ENCODE measurements at regions not wholly inside any gene's neighbourhood (a gene's known extent, or its start where the extent isn't known, plus 50 kb on each side); places are given as distances from the start of the nearest gene placed in this dataset.
"Not testable (repeated sequence)": the region's sequence is repeated elsewhere in the genome, so short reads cannot be mapped to it uniquely, and the experiment has no call there.

DNA sequence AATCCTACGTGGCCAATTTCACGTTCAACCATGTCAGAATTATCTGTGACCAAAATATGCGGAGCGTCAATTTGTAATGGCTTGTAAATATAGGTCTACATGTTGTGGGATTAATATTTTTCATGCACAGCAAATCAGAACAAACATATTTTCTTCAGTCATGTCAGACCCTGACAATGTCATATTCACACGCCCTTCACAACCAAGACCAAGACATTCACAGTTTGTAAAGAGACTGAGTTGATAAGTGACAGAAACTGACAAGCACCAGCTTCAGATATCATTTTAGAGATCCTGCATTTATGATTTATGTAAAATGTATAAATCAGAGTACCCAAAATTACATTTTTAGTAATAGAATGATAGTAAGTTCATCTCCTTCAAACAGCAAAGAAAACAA lies 57.3 kb upstream of the NOVA1 start:
- H3K36me3 ChIP-seq (ENCODE audit: insufficient read depth, insufficient read length, low read length): no peaks in the 10 kb centered on the region
- no peaks in the 10 kb centered on the region for H3K4me1 ChIP-seq (ENCODE audit: insufficient read depth, insufficient read length)
- TF ChIP-seq SUZ12 (IDR thresholded peaks at IDR 0.05; ENCODE audit: extremely low read depth, insufficient read depth, insufficient read length) (no peak), YY1 (IDR thresholded peaks at IDR 0.05; ENCODE audit: insufficient read depth, insufficient read length) (no peak), ZNF274 (IDR thresholded peaks at IDR 0.05; ENCODE audit: low read depth, low read length) (no peak)
- H3K9me3 ChIP-seq (ENCODE audit: insufficient read depth, low read length): no peaks in the 10 kb centered on the region
- H3K9ac ChIP-seq (ENCODE audit: insufficient read length, low read depth): no peak overlapping the region
- no peaks in the 10 kb centered on the region for H3K27me3 ChIP-seq (ENCODE audit: insufficient read depth, insufficient read length)
- H3K4me3 ChIP-seq (ENCODE audit: insufficient read length, low read depth): no peak overlapping the region
- DNase-seq (ENCODE audit: low read depth, low spot score): no peak

DNA sequence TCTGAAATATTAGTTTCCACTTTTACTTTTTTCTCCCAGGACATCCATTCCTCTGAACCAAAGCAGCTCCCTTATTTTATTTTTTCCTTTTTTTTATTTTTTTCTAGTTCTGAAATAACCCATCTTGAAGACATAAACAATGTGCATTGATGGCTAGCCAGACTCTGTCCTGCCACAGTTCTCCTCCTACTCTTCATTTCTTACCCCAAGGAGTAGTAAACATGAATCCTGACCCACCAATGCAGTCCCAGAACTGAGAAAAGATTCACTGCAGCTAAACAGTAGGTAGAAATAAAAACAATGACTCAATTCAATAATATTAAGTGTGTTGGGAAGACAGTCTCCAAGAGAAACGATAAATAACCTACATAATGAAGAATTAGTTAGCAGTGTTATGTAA lies 65.7 kb upstream of the NOVA1 start:
- Histone ChIP-seq H3K27me3 (ENCODE audit: insufficient read depth, insufficient read length) (no peaks in the 10 kb centered on the region), H3K9ac (ENCODE audit: insufficient read length, low read depth) (no peak overlapping the region), H3K4me1 (ENCODE audit: insufficient read depth, insufficient read length) (no peaks in the 10 kb centered on the region), H3K36me3 (ENCODE audit: insufficient read depth, insufficient read length, low read length) (no peaks in the 10 kb centered on the region), H3K4me3 (ENCODE audit: insufficient read length, low read depth) (no peak overlapping the region), H3K9me3 (ENCODE audit: insufficient read depth, low read length) (peaks cover 6% of the 10 kb centered on the region; the same call in 1 of the 2 replicates)
- no peak for DNase-seq (ENCODE audit: low read depth, low spot score)
- no peak for TF ChIP-seq ZNF274 (IDR thresholded peaks at IDR 0.05; ENCODE audit: low read depth, low read length)
- TF ChIP-seq YY1 (IDR thresholded peaks at IDR 0.05; ENCODE audit: insufficient read depth, insufficient read length): no peak
- TF ChIP-seq SUZ12 (IDR thresholded peaks at IDR 0.05; ENCODE audit: extremely low read depth, insufficient read depth, insufficient read length): no peak

DNA sequence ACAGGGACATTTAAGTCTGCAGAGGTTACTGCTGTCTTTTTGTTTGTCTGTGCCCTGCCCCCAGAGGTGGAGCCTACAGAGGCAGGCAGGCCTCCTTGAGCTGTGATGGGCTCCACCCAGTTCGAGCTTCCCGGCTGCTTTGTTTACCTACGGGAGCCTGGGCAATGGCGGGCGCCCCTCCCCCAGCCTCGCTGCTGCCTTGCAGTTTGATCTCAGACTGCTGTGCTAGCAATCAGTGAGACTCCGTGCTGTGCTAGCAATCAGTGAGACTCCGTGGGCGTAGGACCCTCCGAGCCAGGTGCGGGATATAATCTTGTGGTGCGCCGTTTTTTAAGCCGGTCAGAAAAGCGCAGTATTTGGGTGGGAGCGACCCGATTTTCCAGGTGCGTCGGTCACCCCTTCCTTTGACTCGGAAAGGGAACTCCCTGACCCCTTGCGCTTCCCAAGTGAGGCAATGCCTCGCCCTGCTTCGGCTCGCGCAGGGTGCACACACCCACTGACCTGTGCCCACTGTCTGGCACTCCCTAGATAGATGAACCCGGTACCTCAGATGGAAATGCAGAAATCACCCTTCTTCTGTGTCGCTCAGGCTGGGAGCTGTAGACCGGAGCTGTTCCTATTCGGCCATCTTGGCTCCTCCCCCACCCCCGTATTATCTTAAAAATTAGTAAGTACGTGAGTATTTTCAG lies 81.0 kb upstream of the NOVA1 start:
- H3K4me3 ChIP-seq (ENCODE audit: insufficient read length, low read depth): peak overlapping the region; percentile 46
- not testable (repeated sequence) for H3K4me1 ChIP-seq (ENCODE audit: insufficient read depth, insufficient read length); DNase-seq (ENCODE audit: low read depth, low spot score); H3K27me3 ChIP-seq (ENCODE audit: insufficient read depth, insufficient read length); H3K36me3 ChIP-seq (ENCODE audit: insufficient read depth, insufficient read length, low read length); H3K9me3 ChIP-seq (ENCODE audit: insufficient read depth, low read length)
- H3K9ac ChIP-seq (ENCODE audit: insufficient read length, low read depth): peak overlapping the region; percentile 24

DNA sequence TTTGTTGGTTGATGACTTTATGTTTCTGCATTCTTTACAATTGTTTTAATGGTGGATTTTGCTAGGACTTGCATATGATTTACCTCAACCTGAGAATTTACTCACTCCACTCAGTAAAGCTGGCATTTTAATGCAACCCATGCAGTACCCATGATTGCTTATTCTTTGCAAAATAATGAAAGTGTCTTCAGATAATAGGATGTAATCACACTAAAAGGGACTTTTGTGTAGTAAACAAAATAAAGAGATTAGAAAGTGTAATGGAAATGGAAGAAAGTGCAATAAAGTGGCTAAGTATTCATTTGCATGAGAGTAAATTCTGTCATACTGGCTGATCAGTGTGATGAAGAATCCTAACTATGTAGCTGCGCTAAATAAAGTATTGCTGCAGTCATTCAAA lies 87.6 kb upstream of the NOVA1 start:
- no peak for DNase-seq (ENCODE audit: low read depth, low spot score)
- Histone ChIP-seq H3K4me1 (ENCODE audit: insufficient read depth, insufficient read length) (no peaks in the 10 kb centered on the region), H3K9ac (ENCODE audit: insufficient read length, low read depth) (no peak overlapping the region), H3K9me3 (ENCODE audit: insufficient read depth, low read length) (peaks cover 3% of the 10 kb centered on the region), H3K36me3 (ENCODE audit: insufficient read depth, insufficient read length, low read length) (no peaks in the 10 kb centered on the region), H3K4me3 (ENCODE audit: insufficient read length, low read depth) (no peak overlapping the region), H3K27me3 (ENCODE audit: insufficient read depth, insufficient read length) (no peaks in the 10 kb centered on the region)
- no peak for TF ChIP-seq SUZ12 (IDR thresholded peaks at IDR 0.05; ENCODE audit: extremely low read depth, insufficient read depth, insufficient read length)
- TF ChIP-seq YY1 (IDR thresholded peaks at IDR 0.05; ENCODE audit: insufficient read depth, insufficient read length): no peak
- no peak for TF ChIP-seq ZNF274 (IDR thresholded peaks at IDR 0.05; ENCODE audit: low read depth, low read length)

DNA sequence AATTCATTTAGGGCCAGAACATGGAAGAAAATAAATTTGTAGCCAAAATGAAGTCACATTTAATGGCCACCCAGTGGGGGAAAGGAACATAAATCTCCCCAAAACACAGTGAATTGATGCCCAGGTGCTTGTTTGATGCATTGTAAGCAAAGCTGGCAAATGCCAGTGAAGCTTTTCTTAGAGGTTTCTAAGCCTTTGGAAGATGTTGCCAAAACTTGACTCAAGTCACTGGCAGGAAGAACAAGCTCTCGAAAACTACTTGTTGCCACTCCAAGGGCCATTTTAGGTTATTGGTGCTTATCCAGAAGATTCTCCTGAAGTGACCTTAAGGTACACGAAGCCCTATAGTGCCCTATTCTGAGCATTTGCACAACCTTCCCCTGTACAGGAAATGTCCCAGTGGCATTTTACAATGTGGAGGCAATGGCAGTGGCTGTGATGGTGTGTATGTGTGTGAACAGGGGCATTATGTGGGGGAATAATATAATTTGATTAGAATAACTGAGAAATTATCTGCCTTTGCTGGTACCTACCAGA lies 89.5 kb upstream of the NOVA1 start:
- Histone ChIP-seq H3K27me3 (ENCODE audit: insufficient read depth, insufficient read length) (no peaks in the 10 kb centered on the region), H3K9ac (ENCODE audit: insufficient read length, low read depth) (no peak overlapping the region), H3K4me1 (ENCODE audit: insufficient read depth, insufficient read length) (no peaks in the 10 kb centered on the region), H3K36me3 (ENCODE audit: insufficient read depth, insufficient read length, low read length) (no peaks in the 10 kb centered on the region), H3K9me3 (ENCODE audit: insufficient read depth, low read length) (no peaks in the 10 kb centered on the region), H3K4me3 (ENCODE audit: insufficient read length, low read depth) (no peak overlapping the region)
- TF ChIP-seq SUZ12 (IDR thresholded peaks at IDR 0.05; ENCODE audit: extremely low read depth, insufficient read depth, insufficient read length) (no peak), YY1 (IDR thresholded peaks at IDR 0.05; ENCODE audit: insufficient read depth, insufficient read length) (no peak), ZNF274 (IDR thresholded peaks at IDR 0.05; ENCODE audit: low read depth, low read length) (no peak)
- no peak for DNase-seq (ENCODE audit: low read depth, low spot score)

DNA sequence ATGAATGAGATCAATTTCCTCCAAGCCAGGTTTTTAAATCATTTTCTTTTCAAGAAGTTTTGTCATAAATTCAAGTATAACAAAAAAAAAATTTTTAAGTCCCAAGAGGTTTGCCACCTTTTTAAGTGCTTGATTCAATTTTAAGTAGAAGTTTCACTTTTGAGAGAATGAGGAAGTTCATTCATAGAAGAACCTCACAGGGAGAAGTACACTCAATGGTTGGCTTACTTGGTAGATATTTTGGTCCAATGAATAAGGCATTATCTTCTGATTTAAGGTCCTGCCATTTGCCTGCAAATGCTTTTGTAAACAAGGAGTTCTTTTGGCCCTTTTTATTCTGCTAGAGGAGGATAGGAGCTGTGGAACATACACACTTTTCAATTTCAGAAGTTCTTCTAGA lies 96.7 kb upstream of the NOVA1 start:
- Histone ChIP-seq H3K9ac (ENCODE audit: insufficient read length, low read depth) (no peak overlapping the region), H3K4me1 (ENCODE audit: insufficient read depth, insufficient read length) (no peaks in the 10 kb centered on the region), H3K27me3 (ENCODE audit: insufficient read depth, insufficient read length) (no peaks in the 10 kb centered on the region), H3K4me3 (ENCODE audit: insufficient read length, low read depth) (no peak overlapping the region), H3K9me3 (ENCODE audit: insufficient read depth, low read length) (no peaks in the 10 kb centered on the region), H3K36me3 (ENCODE audit: insufficient read depth, insufficient read length, low read length) (no peaks in the 10 kb centered on the region)
- TF ChIP-seq ZNF274 (IDR thresholded peaks at IDR 0.05; ENCODE audit: low read depth, low read length): no peak
- no peak for TF ChIP-seq SUZ12 (IDR thresholded peaks at IDR 0.05; ENCODE audit: extremely low read depth, insufficient read depth, insufficient read length)
- TF ChIP-seq YY1 (IDR thresholded peaks at IDR 0.05; ENCODE audit: insufficient read depth, insufficient read length): no peak
- DNase-seq (ENCODE audit: low read depth, low spot score): no peak

DNA sequence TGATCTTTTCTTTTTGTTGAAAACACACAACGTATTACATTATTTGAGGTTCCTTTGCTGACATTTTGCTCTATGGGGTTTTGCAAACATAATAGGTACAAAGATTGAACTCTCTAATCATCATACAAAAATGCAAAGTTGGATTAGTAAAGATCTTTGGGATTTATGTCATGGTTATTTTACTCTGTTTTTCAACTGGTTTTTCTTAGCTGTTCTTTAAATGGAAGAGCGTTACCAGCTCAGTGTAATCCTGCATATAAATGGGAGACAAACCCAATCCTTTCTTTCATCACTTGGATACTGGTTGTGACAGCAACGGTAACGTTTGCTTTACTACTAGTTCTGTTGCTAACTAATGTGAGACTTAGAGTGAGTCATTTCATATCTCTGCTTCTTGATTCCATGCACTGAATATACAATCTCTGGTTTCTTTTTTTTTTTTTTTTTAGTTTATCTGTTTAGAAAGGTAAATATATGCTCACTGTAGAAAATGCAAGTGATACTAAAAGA lies 104.9 kb upstream of the NOVA1 start:
- no peaks in the 10 kb centered on the region for H3K36me3 ChIP-seq (ENCODE audit: insufficient read depth, insufficient read length, low read length)
- no peak overlapping the region for H3K4me3 ChIP-seq (ENCODE audit: insufficient read length, low read depth)
- no peaks in the 10 kb centered on the region for H3K9me3 ChIP-seq (ENCODE audit: insufficient read depth, low read length)
- no peaks in the 10 kb centered on the region for H3K4me1 ChIP-seq (ENCODE audit: insufficient read depth, insufficient read length)
- no peak overlapping the region for H3K9ac ChIP-seq (ENCODE audit: insufficient read length, low read depth)
- TF ChIP-seq SUZ12 (IDR thresholded peaks at IDR 0.05; ENCODE audit: extremely low read depth, insufficient read depth, insufficient read length) (no peak), YY1 (IDR thresholded peaks at IDR 0.05; ENCODE audit: insufficient read depth, insufficient read length) (no peak), ZNF274 (IDR thresholded peaks at IDR 0.05; ENCODE audit: low read depth, low read length) (no peak)
- no peak for DNase-seq (ENCODE audit: low read depth, low spot score)
- H3K27me3 ChIP-seq (ENCODE audit: insufficient read depth, insufficient read length): no peaks in the 10 kb centered on the region
